Activated CD4-positive, alpha-beta memory T cell treated with anti-CD3 and anti-CD28 coated beads, Interleukin-2, amount 10 ng/mL, durations not matched to agents 7 days and 5 days (primary cell): ENCODE measurements at regions not wholly inside any gene's neighbourhood (a gene's known extent, or its start where the extent isn't known, plus 50 kb on each side); places are given as distances from the start of the nearest gene placed in this dataset.
"Not testable (repeated sequence)": the region's sequence is repeated elsewhere in the genome, so short reads cannot be mapped to it uniquely, and the experiment has no call there.

Source experiments
- CTCF ChIA-PET: fragments of 350-600 bp; sonication (Branson Sonifier 250); formaldehyde crosslinking; loops from one replicate; lab custom pipeline; 2021; ENCODE audit warnings: antibody characterized with exemption, inconsistent platforms; lab: Charles Lee
- POLR2A ChIA-PET: fragments of 350-600 bp; sonication (Branson Sonifier 250); formaldehyde crosslinking; loops from one replicate; lab custom pipeline; 2021; ENCODE audit warnings: antibody characterized with exemption; lab: Charles Lee
- DNase-seq: peaks from one replicate; pipeline ENCODE4 v3.0.0-alpha.2; 2020
- H3K27ac Mint-ChIP-seq: one replicate; pipeline ENCODE4 v1.8.0; 2021; ENCODE audit warnings: mild to moderate bottlenecking, mixed read lengths
- H3K27me3 Mint-ChIP-seq: one replicate; pipeline ENCODE4 v1.8.0; 2021; ENCODE audit warnings: mixed read lengths
- H3K36me3 Mint-ChIP-seq: one replicate; pipeline ENCODE4 v1.8.0; 2021; ENCODE audit warnings: low read depth, mixed read lengths
- H3K4me1 Mint-ChIP-seq: one replicate; pipeline ENCODE4 v1.8.0; 2021; ENCODE audit warnings: mixed read lengths
- H3K4me3 Mint-ChIP-seq: one replicate; pipeline ENCODE4 v1.8.0; 2021; ENCODE audit warnings: mild to moderate bottlenecking, mixed read lengths
- H3K9me3 Mint-ChIP-seq: one replicate; pipeline ENCODE4 v1.8.0; 2021; ENCODE audit warnings: mixed read lengths

GRCh38 chr14:40229676-40230075 lies 797.4 kb upstream of the FBXO33 start:
- Mint-ChIP-seq H3K4me1 (no peaks in the 10 kb centered on the region), H3K36me3 (no peaks in the 10 kb centered on the region), H3K27ac (no peak overlapping the region), H3K4me3 (no peak overlapping the region), H3K27me3 (no peaks in the 10 kb centered on the region), H3K9me3 (peaks cover 9% of the 10 kb centered on the region)
- POLR2A ChIA-PET = no interaction called here
- no peak for DNase-seq
- CTCF ChIA-PET = no interaction called here

GRCh38 chr14:40222996-40223395 lies 790.8 kb upstream of the FBXO33 start:
- H3K27me3 Mint-ChIP-seq = no peaks in the 10 kb centered on the region
- CTCF ChIA-PET = no interaction called here
- H3K4me3 Mint-ChIP-seq = no peak overlapping the region
- H3K9me3 Mint-ChIP-seq = peaks cover 11% of the 10 kb centered on the region
- H3K36me3 Mint-ChIP-seq = no peaks in the 10 kb centered on the region
- no peak for DNase-seq
- POLR2A ChIA-PET = no interaction called here
- no peaks in the 10 kb centered on the region for H3K4me1 Mint-ChIP-seq
- H3K27ac Mint-ChIP-seq = no peak overlapping the region

GRCh38 chr14:40221428-40221827 lies 789.2 kb upstream of the FBXO33 start:
- Mint-ChIP-seq H3K27me3 (no peaks in the 10 kb centered on the region), H3K4me1 (no peaks in the 10 kb centered on the region), H3K4me3 (no peak overlapping the region), H3K36me3 (no peaks in the 10 kb centered on the region), H3K9me3 (peaks cover 6% of the 10 kb centered on the region), H3K27ac (no peak overlapping the region)
- DNase-seq = no peak
- CTCF ChIA-PET = no interaction called here
- POLR2A ChIA-PET = no interaction called here

- Mint-ChIP-seq H3K27me3 (no peaks in the 10 kb centered on the region), H3K4me1 (no peaks in the 10 kb centered on the region), H3K27ac (no peak overlapping the region), H3K4me3 (no peak overlapping the region), H3K9me3 (peaks cover 9% of the 10 kb centered on the region), H3K36me3 (no peaks in the 10 kb centered on the region)
- ChIA-PET CTCF (no interaction called here), POLR2A (no interaction called here)
- no peak for DNase-seq
Observed at GRCh38 chr14:40219032-40219431, 786.8 kb upstream of the FBXO33 start.

- no peak overlapping the region for H3K27ac Mint-ChIP-seq
- CTCF ChIA-PET = no interaction called here
Observed at GRCh38 chr14:40218282-40218941, 786.2 kb upstream of the FBXO33 start.

GRCh38 chr14:40216976-40217375 lies 784.7 kb upstream of the FBXO33 start:
- POLR2A ChIA-PET = no interaction called here
- H3K27me3 Mint-ChIP-seq = no peaks in the 10 kb centered on the region
- H3K36me3 Mint-ChIP-seq = no peaks in the 10 kb centered on the region
- no peak for DNase-seq
- CTCF ChIA-PET = no interaction called here
- no peak overlapping the region for H3K27ac Mint-ChIP-seq
- no peak overlapping the region for H3K4me3 Mint-ChIP-seq
- H3K4me1 Mint-ChIP-seq = no peaks in the 10 kb centered on the region
- H3K9me3 Mint-ChIP-seq = peaks cover 9% of the 10 kb centered on the region

More at GRCh38 chr14:40218282-40218941, 786.2 kb upstream of the FBXO33 start:
- Mint-ChIP-seq H3K9me3 (peaks cover 9% of the 10 kb centered on the region), H3K27me3 (no peaks in the 10 kb centered on the region), H3K4me3 (no peak overlapping the region), H3K36me3 (no peaks in the 10 kb centered on the region), H3K4me1 (no peaks in the 10 kb centered on the region)
- POLR2A ChIA-PET = no interaction called here
- no peak for DNase-seq

GRCh38 chr14:40216408-40216807 lies 784.2 kb upstream of the FBXO33 start:
- DNase-seq, CTCF ChIA-PET: not testable (repeated sequence)

GRCh38 chr14:40213701-40214100 lies 781.5 kb upstream of the FBXO33 start:
- Mint-ChIP-seq H3K27ac (no peak overlapping the region), H3K36me3 (no peaks in the 10 kb centered on the region), H3K4me3 (no peak overlapping the region), H3K9me3 (peaks cover 8% of the 10 kb centered on the region), H3K4me1 (no peaks in the 10 kb centered on the region), H3K27me3 (no peaks in the 10 kb centered on the region)
- ChIA-PET CTCF (no interaction called here), POLR2A (no interaction called here)
- DNase-seq = no peak

More at GRCh38 chr14:40216408-40216807, 784.2 kb upstream of the FBXO33 start:
- H3K9me3 Mint-ChIP-seq, H3K4me1 Mint-ChIP-seq, H3K27me3 Mint-ChIP-seq, H3K27ac Mint-ChIP-seq, POLR2A ChIA-PET, H3K4me3 Mint-ChIP-seq, H3K36me3 Mint-ChIP-seq: not testable (repeated sequence)

GRCh38 chr14:40204441-40205175 lies 772.4 kb upstream of the FBXO33 start:
- Mint-ChIP-seq H3K4me1 (no peaks in the 10 kb centered on the region), H3K9me3 (peaks cover 6% of the 10 kb centered on the region), H3K27ac (no peak overlapping the region), H3K36me3 (no peaks in the 10 kb centered on the region), H3K27me3 (no peaks in the 10 kb centered on the region), H3K4me3 (no peak overlapping the region)
- ChIA-PET CTCF (no interaction called here), POLR2A (no interaction called here)
- DNase-seq = no peak

GRCh38 chr14:40199101-40199500 lies 766.9 kb upstream of the FBXO33 start:
- no peak for DNase-seq
- Mint-ChIP-seq H3K4me3 (no peak overlapping the region), H3K4me1 (no peaks in the 10 kb centered on the region), H3K36me3 (no peaks in the 10 kb centered on the region), H3K27me3 (no peaks in the 10 kb centered on the region), H3K9me3 (peaks cover 2% of the 10 kb centered on the region), H3K27ac (no peak overlapping the region)
- ChIA-PET CTCF (no interaction called here), POLR2A (interaction anchor here (0.6 kb wide), 1 partner anchor 1407 kb away, joined by 3 read pairs; the partner anchor contains the start of gene LRFN5)

GRCh38 chr14:40197344-40197743 lies 765.1 kb upstream of the FBXO33 start:
- H3K27me3 Mint-ChIP-seq = no peaks in the 10 kb centered on the region
- no peak overlapping the region for H3K4me3 Mint-ChIP-seq
- H3K27ac Mint-ChIP-seq = no peak overlapping the region
- no peak for DNase-seq
- ChIA-PET POLR2A (no interaction called here), CTCF (no interaction called here)
- H3K9me3 Mint-ChIP-seq = no peaks in the 10 kb centered on the region
- no peaks in the 10 kb centered on the region for H3K36me3 Mint-ChIP-seq
- no peaks in the 10 kb centered on the region for H3K4me1 Mint-ChIP-seq

GRCh38 chr14:40188006-40188405 lies 755.8 kb upstream of the FBXO33 start:
- Mint-ChIP-seq H3K27me3 (no peaks in the 10 kb centered on the region), H3K27ac (no peak overlapping the region), H3K4me3 (no peak overlapping the region), H3K36me3 (no peaks in the 10 kb centered on the region), H3K9me3 (peaks cover 8% of the 10 kb centered on the region), H3K4me1 (no peaks in the 10 kb centered on the region)
- no peak for DNase-seq
- ChIA-PET CTCF (no interaction called here), POLR2A (no interaction called here)

- no peak for DNase-seq
- Mint-ChIP-seq H3K9me3 (peaks cover 10% of the 10 kb centered on the region), H3K27ac (no peak overlapping the region), H3K27me3 (no peaks in the 10 kb centered on the region), H3K36me3 (no peaks in the 10 kb centered on the region), H3K4me1 (no peaks in the 10 kb centered on the region), H3K4me3 (no peak overlapping the region)
- ChIA-PET CTCF (no interaction called here), POLR2A (no interaction called here)
Observed at GRCh38 chr14:40164083-40164482, 731.9 kb upstream of the FBXO33 start.

GRCh38 chr14:40139657-40140056 lies 707.4 kb upstream of the FBXO33 start:
- DNase-seq = no peak
- no peak overlapping the region for H3K4me3 Mint-ChIP-seq
- ChIA-PET POLR2A (no interaction called here), CTCF (no interaction called here)
- peaks cover 10% of the 10 kb centered on the region for H3K9me3 Mint-ChIP-seq
- no peaks in the 10 kb centered on the region for H3K36me3 Mint-ChIP-seq
- H3K4me1 Mint-ChIP-seq = no peaks in the 10 kb centered on the region
- H3K27ac Mint-ChIP-seq = no peak overlapping the region
- H3K27me3 Mint-ChIP-seq = no peaks in the 10 kb centered on the region
